ENCODE measurements at regions not wholly inside any gene's neighbourhood (a gene's known extent, or its start where the extent isn't known, plus 50 kb on each side); places are given as distances from the start of the nearest gene placed in this dataset.

DNA sequence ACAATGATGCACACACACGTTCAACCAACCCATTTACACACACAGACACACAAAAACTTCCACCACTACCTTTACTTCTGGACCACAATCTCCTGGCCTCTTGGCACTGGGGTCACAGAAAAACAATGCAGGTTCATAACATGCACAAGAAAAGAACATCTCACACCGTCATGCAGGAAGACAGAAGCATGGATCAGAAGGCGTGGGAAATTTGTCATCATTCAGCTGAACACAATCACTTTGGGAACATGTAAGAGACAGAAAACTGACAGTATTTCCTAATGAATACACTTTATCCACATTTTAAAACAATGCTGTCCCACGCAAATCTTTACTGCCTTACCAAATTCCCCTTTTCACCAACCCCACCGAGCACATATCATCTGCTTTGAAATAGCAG, 501.9 kb upstream of the KLHL29 start:
- no peak for DNase-seq (ENCODE audit: low read depth, low spot score)

DNA sequence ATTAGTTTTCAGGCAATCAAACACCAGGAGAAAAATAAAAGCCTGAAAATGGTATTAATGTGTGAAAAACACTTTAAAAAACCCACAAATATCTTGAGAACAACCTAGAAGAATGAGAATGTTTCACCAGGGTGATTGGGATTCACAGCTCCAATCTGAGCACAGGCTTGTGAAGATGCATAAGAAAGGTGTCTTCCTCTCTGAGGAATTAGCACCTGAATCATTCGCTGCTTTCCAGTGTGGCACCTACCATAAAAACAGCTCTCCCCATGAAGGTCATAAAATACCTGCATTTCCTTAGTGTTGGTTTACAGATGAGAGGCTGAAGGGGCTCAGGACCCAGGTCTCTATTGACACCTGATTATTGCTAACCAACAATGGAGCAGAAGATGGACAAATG, 499.7 kb upstream of the KLHL29 start:
- DNase-seq (ENCODE audit: low read depth, low spot score) = no peak

DNA sequence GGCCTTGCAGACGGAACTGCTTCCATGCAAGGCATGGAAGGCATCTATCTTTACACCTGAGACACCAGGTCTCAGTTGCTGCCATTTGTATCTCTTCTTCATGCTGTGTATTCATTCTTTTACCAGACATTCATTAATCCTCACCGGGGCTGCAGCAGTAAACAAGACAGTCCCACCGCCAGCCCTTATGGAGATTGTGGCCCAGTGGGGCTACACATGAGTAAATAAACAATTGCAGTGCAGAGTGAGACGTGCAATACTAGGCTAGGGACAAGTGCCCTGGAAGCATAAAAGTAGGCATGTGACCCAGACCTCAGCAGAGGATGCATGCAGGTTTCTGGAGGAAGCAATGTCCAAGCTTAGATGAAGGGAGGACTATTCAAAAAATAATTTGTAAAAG, 497.6 kb upstream of the KLHL29 start:
- no peak for DNase-seq (ENCODE audit: low read depth, low spot score)

DNA sequence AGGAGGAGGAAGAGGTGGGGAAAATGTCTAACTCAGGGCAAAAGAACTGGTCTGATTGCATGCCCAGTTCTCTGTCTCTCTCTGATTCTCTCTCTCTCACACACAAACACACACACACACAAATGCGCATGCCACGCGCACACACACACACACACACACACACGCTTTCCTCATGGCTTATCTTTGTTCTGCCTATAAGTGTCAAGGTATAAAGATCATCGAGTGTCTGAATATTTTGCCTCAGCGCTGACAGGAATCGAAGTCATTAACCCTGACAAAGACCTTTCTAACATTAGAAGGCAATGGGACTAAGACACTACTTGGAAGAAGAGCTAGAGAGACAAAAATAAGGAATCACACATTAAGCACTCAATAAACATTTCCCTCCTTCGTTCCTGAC, 497.1 kb upstream of the KLHL29 start:
- DNase-seq (ENCODE audit: low read depth, low spot score) = no peak

DNA sequence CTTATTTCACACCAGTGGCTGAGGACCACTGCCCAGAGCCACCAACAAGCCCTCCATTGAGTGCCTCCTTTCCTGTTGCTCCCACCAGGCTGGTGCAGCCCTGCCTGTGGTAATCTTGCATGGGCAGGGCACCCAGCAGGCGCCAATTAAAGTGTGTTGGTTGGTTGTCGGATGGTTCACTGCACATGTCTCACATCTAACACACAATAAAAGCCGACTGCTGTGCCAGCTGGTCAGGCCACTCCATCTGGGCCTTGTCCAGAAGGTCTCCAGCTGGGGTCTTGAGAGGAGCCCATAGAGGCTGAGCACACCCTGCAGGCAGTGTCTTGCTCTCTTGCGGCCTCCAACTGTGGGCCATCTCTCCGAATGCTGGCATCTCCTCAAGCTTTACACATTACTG, 494.8 kb upstream of the KLHL29 start:
- no peak for DNase-seq (ENCODE audit: low read depth, low spot score)

DNA sequence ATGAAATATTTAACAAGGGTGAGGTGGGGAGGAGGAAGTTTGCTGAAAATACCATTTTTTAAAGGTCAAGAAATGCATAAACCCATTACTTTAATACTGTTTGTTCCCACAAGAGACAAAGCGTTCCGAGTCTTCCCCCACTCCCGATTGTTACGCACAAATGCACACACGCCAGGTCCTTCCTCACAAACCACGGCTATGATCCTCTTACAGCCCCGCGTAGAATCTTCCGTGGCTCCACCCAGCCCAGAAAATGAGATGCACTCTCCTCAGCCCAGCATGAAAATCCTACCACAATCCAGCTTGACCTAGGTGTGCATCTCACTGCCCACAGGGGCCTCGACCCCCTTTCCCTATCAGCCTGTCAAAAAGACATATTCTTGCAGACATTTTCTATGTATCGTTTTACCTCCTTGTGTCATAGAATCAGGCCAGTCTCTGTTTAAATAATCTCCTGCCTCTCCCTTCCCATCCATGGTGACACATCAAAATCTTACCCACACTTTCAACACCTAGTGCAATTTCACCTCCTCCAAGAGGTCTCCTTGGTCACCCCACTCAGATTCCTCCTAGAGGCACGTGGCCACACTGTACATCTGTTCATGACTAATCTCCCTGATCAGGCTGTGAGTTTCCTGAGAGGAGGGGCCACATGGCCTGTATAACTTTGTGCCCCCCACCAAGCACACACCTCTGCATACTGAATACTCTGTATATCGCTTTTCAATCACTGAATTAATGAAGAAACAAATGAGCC, 491.0 kb upstream of the KLHL29 start:
- no peak for DNase-seq (ENCODE audit: low read depth, low spot score)

DNA sequence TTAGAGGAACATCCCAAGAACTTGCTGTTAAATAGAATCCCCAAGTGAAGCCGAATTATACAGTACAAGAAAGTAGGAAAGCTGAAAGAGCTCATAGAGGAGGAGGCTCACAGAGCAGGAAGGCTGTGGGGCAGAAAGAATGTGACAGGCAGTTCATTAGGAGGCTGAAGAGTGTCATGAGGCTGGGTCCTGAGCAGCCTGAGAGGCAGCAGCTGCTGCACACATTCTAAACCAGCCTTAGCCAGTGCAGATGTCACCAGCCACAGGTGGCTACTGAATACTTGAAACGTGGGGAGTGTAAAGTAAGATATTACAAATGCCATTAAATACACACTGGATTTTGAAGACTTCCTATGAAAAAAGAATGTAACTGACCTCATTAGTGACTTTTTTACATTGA, 490.2 kb upstream of the KLHL29 start:
- no peak for DNase-seq (ENCODE audit: low read depth, low spot score)

DNA sequence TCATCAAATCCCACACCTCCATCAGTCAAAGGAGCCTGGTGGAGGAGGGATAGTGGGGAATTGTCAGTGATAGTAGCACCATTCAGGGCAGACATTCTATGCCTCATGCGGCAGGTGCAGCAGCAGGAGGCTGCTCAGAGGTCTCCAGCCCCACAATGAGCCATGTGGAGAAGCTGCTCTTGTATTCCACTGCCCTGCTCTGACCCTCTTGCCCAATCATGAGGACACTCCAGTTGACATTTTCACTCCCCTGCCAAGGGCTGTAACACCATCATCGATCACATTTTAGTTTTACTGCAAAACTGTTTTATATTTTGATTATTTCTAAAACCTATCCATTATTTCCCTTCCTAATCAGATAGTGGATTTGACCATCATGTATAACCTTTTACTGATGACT, 487.6 kb upstream of the KLHL29 start:
- DNase-seq (ENCODE audit: low read depth, low spot score) = no peak

DNA sequence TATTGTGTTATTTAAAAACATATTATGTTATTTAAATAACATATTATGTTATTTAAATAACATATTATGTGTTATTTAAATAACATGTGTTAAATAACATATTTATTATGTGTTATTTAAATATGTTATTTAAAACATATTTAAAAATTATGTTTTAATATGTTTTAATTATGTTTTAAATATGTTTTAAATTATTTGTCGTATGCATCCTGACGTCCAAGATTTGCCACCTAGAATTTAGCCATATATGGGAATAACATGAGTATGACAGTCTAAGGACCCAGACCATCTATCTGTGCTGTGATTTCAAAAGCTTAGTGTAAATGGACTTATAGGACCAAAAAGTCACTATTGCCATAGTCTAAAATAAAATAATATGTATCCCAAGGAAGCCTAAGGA, 484.3 kb upstream of the KLHL29 start:
- no peak for DNase-seq (ENCODE audit: low read depth, low spot score)

DNA sequence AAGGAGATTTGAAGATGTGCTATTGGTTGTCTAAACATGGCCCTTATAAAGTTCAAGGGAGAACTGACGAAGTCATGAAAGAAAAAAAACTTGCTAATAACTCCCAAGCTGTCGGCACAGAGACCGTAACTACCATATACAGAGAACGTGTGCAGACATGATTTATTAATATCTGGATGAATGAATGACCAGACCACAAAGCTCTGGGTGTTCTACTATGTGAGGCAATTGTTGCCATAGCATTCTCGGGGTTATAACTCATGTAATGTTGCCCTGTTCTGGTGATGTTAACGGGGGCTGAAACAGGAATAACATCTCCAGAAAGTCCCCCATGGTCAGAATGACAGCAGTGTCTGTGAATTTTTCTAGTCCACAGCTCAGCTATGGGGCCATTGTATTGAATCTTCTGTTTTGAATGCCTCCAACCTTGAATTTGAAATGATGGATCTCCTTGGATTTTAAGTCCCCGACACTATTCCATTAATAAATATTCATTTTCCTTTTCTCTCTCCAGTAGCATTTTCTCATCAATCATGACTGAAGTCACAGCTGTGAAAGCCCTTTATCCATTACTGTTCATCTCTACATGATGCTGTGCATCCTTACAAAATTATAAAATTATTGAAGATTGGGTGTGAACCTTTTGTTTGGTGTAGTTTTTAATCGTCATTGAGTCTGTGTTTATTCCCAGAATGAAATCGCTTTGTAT, 483.4 kb upstream of the KLHL29 start:
- DNase-seq (ENCODE audit: low read depth, low spot score) = no peak

DNA sequence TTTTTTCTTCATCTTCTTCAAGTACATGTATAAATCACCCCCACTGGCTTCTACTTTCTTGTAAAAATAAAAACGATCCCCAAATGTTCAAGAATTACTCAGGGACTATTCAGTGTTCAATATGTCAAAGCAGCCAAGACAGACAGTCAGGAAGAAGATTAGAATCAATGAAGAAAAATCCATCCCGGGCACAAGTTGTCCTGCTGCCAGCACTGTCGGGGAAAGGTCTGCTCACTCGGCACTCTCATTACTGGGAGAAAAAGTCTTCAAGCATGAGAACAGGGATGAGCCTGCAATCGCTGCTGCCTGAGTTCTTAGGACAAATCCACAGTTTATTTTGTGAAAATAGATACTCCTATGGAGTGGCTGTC, 482.8 kb upstream of the KLHL29 start:
- no peak for DNase-seq (ENCODE audit: low read depth, low spot score)

DNA sequence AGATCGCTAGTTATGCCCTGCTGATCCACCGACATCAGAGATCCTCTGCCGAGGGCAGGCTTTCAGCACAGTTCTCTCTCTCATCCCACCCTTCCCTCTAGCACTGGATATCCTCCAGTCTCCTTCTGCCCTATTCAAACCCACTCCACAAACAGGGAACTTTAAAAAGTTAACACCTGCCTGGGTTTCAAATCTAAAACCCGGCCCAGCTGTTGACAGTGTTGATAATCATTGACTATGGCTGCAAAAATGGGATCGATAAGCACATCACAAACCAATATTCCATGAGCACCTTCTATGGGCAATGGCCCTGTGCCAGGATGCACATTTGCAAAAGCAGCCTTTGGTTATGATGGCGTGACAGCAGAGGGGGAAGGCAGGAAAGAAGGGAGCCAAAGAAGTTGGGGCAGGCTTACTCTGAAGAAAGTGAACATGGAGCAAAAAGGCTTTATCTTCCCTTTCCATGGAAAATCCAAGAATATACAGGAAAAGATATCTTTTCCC, 482.3 kb upstream of the KLHL29 start:
- no peak for DNase-seq (ENCODE audit: low read depth, low spot score)

DNA sequence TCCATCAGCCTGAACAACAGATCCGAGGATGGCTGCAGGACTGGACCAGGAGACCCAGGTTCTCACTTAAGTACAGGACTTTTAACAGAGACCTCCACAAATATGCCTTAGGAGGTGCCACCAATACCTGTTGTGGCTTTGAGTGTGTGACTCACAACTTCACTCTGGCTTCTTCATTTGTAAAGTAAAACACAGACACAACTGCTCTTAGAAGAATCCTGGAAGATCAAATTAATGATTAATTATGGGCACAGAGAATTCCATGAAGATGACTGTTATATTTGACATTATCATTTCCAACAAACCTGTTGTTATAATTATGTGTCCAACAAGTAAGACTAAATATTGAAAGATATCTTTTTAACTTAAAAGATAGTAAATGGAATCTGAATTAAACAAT, 481.4 kb upstream of the KLHL29 start:
- DNase-seq (ENCODE audit: low read depth, low spot score) = no peak

DNA sequence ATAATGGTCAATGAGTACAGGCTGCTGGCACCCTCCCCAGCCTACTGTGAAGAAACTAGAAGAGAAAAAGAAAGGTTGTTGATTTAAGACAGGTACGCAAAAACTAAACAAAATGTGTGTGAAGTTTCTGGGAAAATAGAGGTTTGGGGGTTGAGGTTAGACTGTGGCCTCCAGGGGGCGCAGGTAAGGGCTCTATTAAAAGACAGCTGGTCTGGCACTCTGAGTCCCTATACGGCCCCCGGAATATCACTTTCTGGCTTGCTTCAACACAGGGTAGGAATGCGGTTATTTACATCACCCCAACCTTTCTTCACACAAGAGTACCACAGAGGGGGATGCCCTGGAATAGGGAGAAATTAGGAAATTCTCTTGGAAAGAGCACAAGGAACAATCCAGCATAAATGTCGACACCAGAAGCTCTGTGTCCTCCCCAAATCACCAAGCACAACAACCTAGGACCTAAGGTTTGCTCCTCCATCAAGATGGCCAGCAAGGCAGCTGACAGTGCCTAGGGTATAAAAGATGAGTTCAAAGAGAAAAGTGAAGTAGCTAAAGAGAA, 480.8 kb upstream of the KLHL29 start:
- peak; percentile 66 for DNase-seq (ENCODE audit: low read depth, low spot score)

DNA sequence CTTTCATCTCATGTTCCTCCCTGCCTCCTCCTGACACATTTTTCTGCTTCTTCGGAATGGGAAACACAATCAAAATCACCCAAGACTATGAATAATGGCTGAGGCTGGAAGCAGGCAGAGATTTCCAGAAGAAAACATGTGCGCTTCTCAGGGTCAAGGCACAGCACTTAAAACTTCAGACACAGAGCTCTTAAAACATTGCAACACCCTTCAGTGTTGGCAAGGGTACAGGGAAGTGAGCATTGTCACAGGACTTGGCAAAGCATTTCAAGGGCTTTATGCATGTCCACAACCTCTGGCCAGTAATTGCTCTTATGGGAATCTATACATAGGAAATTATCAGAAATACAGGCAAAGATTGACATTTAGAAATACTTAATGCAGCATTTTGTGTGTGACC, 477.6 kb upstream of the KLHL29 start:
- no peak for DNase-seq (ENCODE audit: low read depth, low spot score)

DNA sequence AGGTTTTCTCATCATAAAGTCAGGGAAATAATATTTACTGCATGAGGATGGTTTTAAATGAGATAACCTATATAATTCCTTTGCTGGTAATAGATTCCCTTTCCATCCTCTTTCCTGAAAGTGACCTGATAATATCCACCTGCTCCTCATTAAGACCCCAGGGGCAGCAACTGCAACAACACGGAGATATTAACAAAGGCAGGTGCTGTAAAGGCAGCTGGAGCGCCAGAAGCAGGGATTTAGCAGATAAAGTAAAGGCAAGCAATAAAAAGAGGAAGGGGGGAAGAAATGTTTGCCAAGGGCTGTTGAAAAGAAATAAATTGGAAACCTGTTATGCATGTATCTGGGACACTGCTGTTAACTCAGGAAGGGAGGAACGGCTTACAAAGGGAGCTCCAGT, 472.6 kb upstream of the KLHL29 start:
- no peak for DNase-seq (ENCODE audit: low read depth, low spot score)

DNA sequence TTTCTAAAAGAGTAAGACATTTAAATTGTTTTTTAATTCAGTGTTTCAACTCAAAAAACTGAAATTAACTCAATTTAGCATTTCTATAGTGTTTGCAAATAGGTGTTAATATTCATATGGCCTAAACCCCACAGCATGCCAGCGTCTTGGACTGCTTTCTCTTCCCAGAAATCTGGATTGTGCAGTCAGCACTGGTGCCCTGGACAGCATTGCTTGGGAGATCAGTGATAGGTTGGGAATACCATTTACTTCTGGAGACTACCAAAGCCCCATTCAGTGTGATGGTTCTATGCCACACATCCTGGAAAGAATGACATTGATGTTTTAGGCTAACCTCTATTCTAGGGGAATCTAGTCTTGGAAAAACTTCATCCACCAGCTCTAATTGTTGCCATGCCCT, 455.0 kb upstream of the KLHL29 start:
- no peak for DNase-seq (ENCODE audit: low read depth, low spot score)

DNA sequence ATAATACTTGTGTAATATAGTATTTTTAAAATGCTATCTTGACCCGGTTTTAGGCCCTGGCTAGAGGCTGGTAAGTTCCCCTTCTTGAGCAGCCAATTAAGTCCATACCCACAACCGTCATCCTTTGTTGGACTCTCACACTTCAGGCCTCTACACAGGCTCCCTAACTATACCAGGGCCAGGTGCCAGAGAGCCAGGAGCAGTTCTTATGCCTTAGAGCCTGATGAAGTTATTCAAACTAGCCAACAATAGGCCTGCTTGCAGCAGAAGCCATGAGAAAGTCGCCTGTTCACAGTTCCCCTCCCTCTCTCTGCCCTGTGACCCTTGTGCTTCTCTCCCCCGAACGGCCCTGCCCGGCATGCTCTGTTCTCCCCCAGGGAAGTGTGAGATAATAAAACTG, 454.2 kb upstream of the KLHL29 start:
- DNase-seq (ENCODE audit: low read depth, low spot score) = no peak

DNA sequence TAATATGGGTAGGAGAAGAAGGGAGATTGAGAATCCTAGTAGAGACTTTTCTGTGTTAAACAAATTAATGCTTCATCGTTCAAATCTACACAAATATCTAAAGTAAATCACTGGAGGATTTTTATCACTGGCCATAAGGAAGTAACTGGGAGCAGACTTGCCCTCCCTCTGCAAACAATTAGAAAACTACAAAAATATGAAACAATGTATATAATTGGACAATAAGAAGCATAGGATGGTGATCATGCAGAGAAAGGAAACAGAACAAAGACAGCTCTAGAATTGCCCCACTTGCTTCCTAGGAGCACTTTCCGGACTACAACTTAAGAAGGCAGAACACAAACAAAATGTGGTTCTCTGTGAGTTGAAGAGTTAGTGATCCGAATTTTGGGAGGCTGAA, 452.7 kb upstream of the KLHL29 start:
- no peak for DNase-seq (ENCODE audit: low read depth, low spot score)

DNA sequence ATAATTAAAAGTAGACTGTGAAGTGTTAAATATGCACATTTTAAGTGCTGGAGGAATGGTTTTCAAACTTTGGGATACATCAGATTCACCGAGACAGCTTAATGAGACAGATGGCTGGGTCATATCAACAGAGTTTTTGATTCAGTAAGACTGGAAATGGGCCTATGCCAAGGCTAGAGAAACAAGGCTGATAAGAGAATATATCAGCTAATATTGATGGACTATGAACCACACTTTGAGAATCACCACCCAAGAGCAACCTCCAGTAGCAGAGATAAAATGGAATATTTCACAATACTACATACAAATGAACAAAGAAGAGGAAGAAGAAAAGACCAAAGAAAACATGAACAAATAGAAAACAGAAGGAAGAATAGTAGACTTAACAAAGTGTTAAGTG, 450.2 kb upstream of the KLHL29 start:
- no peak for DNase-seq (ENCODE audit: low read depth, low spot score)

DNA sequence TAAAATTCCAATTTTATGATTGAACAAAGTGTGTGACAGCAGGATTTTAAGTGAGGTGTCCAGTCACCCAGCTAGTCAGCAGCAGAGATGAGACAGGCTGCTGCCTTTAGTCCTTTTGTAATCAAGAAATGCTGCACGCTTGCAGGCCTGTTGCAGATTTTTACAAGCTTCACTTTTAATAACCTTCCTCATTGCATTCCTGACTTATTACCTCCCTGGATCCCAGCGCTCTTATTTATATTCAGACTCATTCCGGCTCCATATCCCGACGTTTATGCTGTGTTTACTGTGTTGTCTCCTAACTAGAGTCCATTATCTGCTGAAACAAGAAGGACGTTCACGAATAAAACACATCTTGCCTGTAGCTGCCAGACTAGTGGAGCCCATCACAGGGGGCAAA, 442.5 kb upstream of the KLHL29 start:
- DNase-seq (ENCODE audit: low read depth, low spot score) = no peak

DNA sequence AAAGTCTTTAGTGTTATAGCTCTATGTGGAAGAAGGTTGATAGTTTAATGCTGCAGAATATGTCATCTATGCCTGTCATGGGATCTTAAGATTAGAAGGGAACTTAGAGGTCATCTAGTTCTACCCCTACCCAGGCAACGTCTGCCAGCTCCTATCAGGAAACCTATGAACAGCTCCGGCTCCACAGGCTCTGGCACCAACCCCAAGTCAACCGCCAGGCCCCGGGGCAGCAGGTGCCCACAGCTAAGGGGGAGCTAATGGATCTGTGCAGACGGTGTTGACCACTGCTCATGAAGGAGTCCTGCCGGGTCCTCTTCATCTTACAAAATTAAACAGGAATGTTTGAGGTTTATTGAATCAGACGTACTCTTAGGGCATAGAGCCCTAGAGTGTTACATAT, 440.8 kb upstream of the KLHL29 start:
- DNase-seq (ENCODE audit: low read depth, low spot score) = no peak

DNA sequence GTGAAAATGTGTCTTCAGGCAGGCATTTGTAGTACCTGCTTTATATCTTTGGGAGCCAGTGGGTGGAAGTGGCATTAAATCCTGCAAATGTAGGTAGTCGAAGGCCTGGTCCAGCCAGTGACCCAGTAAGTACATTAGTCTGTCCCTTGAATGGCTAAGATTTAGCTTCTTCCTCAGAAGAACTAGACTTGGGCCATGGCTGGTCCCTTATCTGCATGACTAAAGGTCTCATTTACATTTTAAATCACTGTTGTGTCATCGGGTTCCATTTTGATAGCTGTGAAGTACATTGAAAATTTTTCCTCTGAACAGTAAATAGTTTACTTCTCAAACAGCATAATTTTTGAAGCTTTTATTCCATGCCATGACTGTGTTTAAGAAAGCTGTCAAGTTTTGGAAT, 438.4 kb upstream of the KLHL29 start:
- DNase-seq (ENCODE audit: low read depth, low spot score) = no peak

Measured in ELF-1 (cell line).